ENCODE measurements at regions not wholly inside any gene's neighbourhood (a gene's known extent, or its start where the extent isn't known, plus 50 kb on each side); places are given as distances from the start of the nearest gene placed in this dataset.

- DNase-seq (ENCODE audit: low read depth): peak; percentile 10
Observed at GRCh38 chr2:121897335-121897970, 142.0 kb downstream of the TSN start.

GRCh38 chr2:121898483-121898882, 143.0 kb downstream of the TSN start:
- DNase-seq (ENCODE audit: low read depth): no peak

GRCh38 chr2:121900391-121900790, 144.9 kb downstream of the TSN start:
- no peak for DNase-seq (ENCODE audit: low read depth)

- no peak for DNase-seq (ENCODE audit: low read depth)
Observed at GRCh38 chr2:121902171-121902591, 146.7 kb downstream of the TSN start.

- DNase-seq (ENCODE audit: low read depth): no peak
Observed at GRCh38 chr2:121902616-121903015, 147.2 kb downstream of the TSN start.

GRCh38 chr2:121903037-121903689, 147.7 kb downstream of the TSN start:
- DNase-seq (ENCODE audit: low read depth): no peak

GRCh38 chr2:121904656-121905055, 149.2 kb downstream of the TSN start:
- DNase-seq (ENCODE audit: low read depth): no peak

GRCh38 chr2:121905201-121905600, 149.8 kb downstream of the TSN start:
- DNase-seq (ENCODE audit: low read depth): no peak

GRCh38 chr2:121906170-121906569, 150.7 kb downstream of the TSN start:
- no peak for DNase-seq (ENCODE audit: low read depth)

- DNase-seq (ENCODE audit: low read depth): no peak
Observed at GRCh38 chr2:121907928-121908327, 152.5 kb downstream of the TSN start.

- no peak for DNase-seq (ENCODE audit: low read depth)
Observed at GRCh38 chr2:121910139-121910538, 154.7 kb downstream of the TSN start.

GRCh38 chr2:121911036-121911435, 155.6 kb downstream of the TSN start:
- DNase-seq (ENCODE audit: low read depth): no peak

GRCh38 chr2:121917143-121917542, 161.7 kb downstream of the TSN start:
- no peak for DNase-seq (ENCODE audit: low read depth)

GRCh38 chr2:121918231-121918630, 162.8 kb downstream of the TSN start:
- DNase-seq (ENCODE audit: low read depth): no peak

GRCh38 chr2:121919803-121920202, 164.4 kb downstream of the TSN start:
- no peak for DNase-seq (ENCODE audit: low read depth)

- no peak for DNase-seq (ENCODE audit: low read depth)
Observed at GRCh38 chr2:121925466-121925865, 170.0 kb downstream of the TSN start.

- no peak for DNase-seq (ENCODE audit: low read depth)
Observed at GRCh38 chr2:121943285-121943684, 187.8 kb downstream of the TSN start.

- no peak for DNase-seq (ENCODE audit: low read depth)
Observed at GRCh38 chr2:121944072-121944831, 188.8 kb downstream of the TSN start.

GRCh38 chr2:121947674-121948073, 192.2 kb downstream of the TSN start:
- no peak for DNase-seq (ENCODE audit: low read depth)

GRCh38 chr2:121949271-121949670, 193.8 kb downstream of the TSN start:
- no peak for DNase-seq (ENCODE audit: low read depth)

GRCh38 chr2:121955426-121955825, 200.0 kb downstream of the TSN start:
- no peak for DNase-seq (ENCODE audit: low read depth)

GRCh38 chr2:121955872-121956271, 200.4 kb downstream of the TSN start:
- DNase-seq (ENCODE audit: low read depth): no peak

GRCh38 chr2:121960251-121960650, 204.8 kb downstream of the TSN start:
- no peak for DNase-seq (ENCODE audit: low read depth)
